ENCODE measurements at regions not wholly inside any gene's neighbourhood (a gene's known extent, or its start where the extent isn't known, plus 50 kb on each side); places are given as distances from the start of the nearest gene placed in this dataset.

- Histone ChIP-seq H3K4me3 (ENCODE audit: insufficient read depth, low read depth, low read length, poor library complexity, severe bottlenecking) (no peak overlapping the region), H3K27me3 (replicated peaks; ENCODE audit: control insufficient read depth, insufficient read depth, low read length, poor library complexity, severe bottlenecking) (no peaks in the 10 kb centered on the region), H3K27ac (ENCODE audit: insufficient read depth, low read length, poor library complexity, severe bottlenecking) (no peak overlapping the region), H3K36me3 (ENCODE audit: control insufficient read depth, insufficient read depth, low read length) (no peaks in the 10 kb centered on the region), H3K4me1 (ENCODE audit: control insufficient read depth, insufficient read depth, low read length, poor library complexity, severe bottlenecking) (no peaks in the 10 kb centered on the region), H3K9me3 (ENCODE audit: control insufficient read depth, low read length) (no peaks in the 10 kb centered on the region)
- no peak for DNase-seq
Measured at GRCh38 chr5:61771062-61771461, 439.0 kb downstream of the ZSWIM6 start.

DNA sequence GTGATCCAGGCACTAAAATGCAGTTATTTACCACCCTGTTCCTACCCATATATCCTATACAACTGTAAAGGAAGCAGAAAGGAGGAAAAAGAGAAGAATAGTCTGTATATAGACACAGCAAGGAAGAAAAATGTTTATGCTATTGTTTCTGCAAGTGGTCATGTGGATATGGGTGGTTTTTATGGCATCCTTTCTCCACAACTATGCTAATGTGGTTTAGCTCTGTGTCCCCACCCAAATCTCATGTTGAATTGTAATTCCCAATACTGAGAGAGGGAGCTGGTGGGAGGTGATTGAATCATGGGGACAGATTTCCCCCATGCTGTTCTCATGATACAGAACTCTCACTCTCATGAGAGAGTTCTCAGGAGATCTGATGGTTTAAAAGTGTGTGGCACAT is 439.8 kb downstream of the ZSWIM6 start:
- no peaks in the 10 kb centered on the region for H3K4me1 ChIP-seq (ENCODE audit: control insufficient read depth, insufficient read depth, low read length, poor library complexity, severe bottlenecking)
- no peaks in the 10 kb centered on the region for H3K27me3 ChIP-seq (replicated peaks; ENCODE audit: control insufficient read depth, insufficient read depth, low read length, poor library complexity, severe bottlenecking)
- no peak overlapping the region for H3K4me3 ChIP-seq (ENCODE audit: insufficient read depth, low read depth, low read length, poor library complexity, severe bottlenecking)
- no peak overlapping the region for H3K27ac ChIP-seq (ENCODE audit: insufficient read depth, low read length, poor library complexity, severe bottlenecking)
- no peak for DNase-seq
- no peaks in the 10 kb centered on the region for H3K36me3 ChIP-seq (ENCODE audit: control insufficient read depth, insufficient read depth, low read length)
- no peaks in the 10 kb centered on the region for H3K9me3 ChIP-seq (ENCODE audit: control insufficient read depth, low read length)

- H3K9me3 ChIP-seq (ENCODE audit: control insufficient read depth, low read length) = no peaks in the 10 kb centered on the region
- DNase-seq = no peak
- no peaks in the 10 kb centered on the region for H3K27me3 ChIP-seq (replicated peaks; ENCODE audit: control insufficient read depth, insufficient read depth, low read length, poor library complexity, severe bottlenecking)
Measured at GRCh38 chr5:61775901-61776300, 443.8 kb downstream of the ZSWIM6 start.

DNA sequence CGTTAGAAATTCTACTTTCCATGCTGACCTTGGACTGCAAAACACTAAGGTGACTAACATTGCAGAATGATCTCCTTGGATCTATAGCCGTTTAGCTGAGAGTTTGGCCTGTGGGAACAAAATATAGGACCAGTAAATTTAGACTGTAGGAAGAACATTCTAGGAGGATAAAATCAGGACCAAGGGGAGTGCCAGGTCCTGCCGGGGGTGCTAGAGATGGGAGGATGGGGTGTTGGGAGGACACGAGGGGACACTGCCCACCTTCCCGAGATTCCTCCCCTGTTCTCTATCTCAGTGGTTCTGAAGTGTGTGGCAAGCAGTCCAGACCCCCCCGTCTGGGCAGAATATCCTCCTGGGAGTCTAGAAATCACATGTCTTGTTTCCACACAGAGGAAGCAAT is 445.2 kb downstream of the ZSWIM6 start:
- Histone ChIP-seq H3K4me3 (ENCODE audit: insufficient read depth, low read depth, low read length, poor library complexity, severe bottlenecking) (no peak overlapping the region), H3K36me3 (ENCODE audit: control insufficient read depth, insufficient read depth, low read length) (no peaks in the 10 kb centered on the region), H3K27ac (ENCODE audit: insufficient read depth, low read length, poor library complexity, severe bottlenecking) (no peak overlapping the region), H3K4me1 (ENCODE audit: control insufficient read depth, insufficient read depth, low read length, poor library complexity, severe bottlenecking) (no peaks in the 10 kb centered on the region), H3K27me3 (replicated peaks; ENCODE audit: control insufficient read depth, insufficient read depth, low read length, poor library complexity, severe bottlenecking) (no peaks in the 10 kb centered on the region), H3K9me3 (ENCODE audit: control insufficient read depth, low read length) (no peaks in the 10 kb centered on the region)
- no peak for DNase-seq

More at GRCh38 chr5:61775901-61776300, 443.8 kb downstream of the ZSWIM6 start:
- no peaks in the 10 kb centered on the region for H3K36me3 ChIP-seq (ENCODE audit: control insufficient read depth, insufficient read depth, low read length)
- no peaks in the 10 kb centered on the region for H3K4me1 ChIP-seq (ENCODE audit: control insufficient read depth, insufficient read depth, low read length, poor library complexity, severe bottlenecking)
- H3K27ac ChIP-seq (ENCODE audit: insufficient read depth, low read length, poor library complexity, severe bottlenecking) = no peak overlapping the region
- H3K4me3 ChIP-seq (ENCODE audit: insufficient read depth, low read depth, low read length, poor library complexity, severe bottlenecking) = no peak overlapping the region

- no peak for DNase-seq
- no peaks in the 10 kb centered on the region for H3K27me3 ChIP-seq (replicated peaks; ENCODE audit: control insufficient read depth, insufficient read depth, low read length, poor library complexity, severe bottlenecking)
Measured at GRCh38 chr5:61779743-61780142, 447.7 kb downstream of the ZSWIM6 start.

GRCh38 chr5:61783481-61783880 is 451.4 kb downstream of the ZSWIM6 start:
- Histone ChIP-seq H3K27ac (ENCODE audit: insufficient read depth, low read length, poor library complexity, severe bottlenecking) (no peak overlapping the region), H3K9me3 (ENCODE audit: control insufficient read depth, low read length) (no peaks in the 10 kb centered on the region), H3K36me3 (ENCODE audit: control insufficient read depth, insufficient read depth, low read length) (no peaks in the 10 kb centered on the region), H3K4me3 (ENCODE audit: insufficient read depth, low read depth, low read length, poor library complexity, severe bottlenecking) (no peak overlapping the region), H3K27me3 (replicated peaks; ENCODE audit: control insufficient read depth, insufficient read depth, low read length, poor library complexity, severe bottlenecking) (no peaks in the 10 kb centered on the region), H3K4me1 (ENCODE audit: control insufficient read depth, insufficient read depth, low read length, poor library complexity, severe bottlenecking) (no peaks in the 10 kb centered on the region)
- no peak for DNase-seq

More at GRCh38 chr5:61779743-61780142, 447.7 kb downstream of the ZSWIM6 start:
- Histone ChIP-seq H3K36me3 (ENCODE audit: control insufficient read depth, insufficient read depth, low read length) (no peaks in the 10 kb centered on the region), H3K9me3 (ENCODE audit: control insufficient read depth, low read length) (no peaks in the 10 kb centered on the region), H3K4me1 (ENCODE audit: control insufficient read depth, insufficient read depth, low read length, poor library complexity, severe bottlenecking) (no peaks in the 10 kb centered on the region), H3K27ac (ENCODE audit: insufficient read depth, low read length, poor library complexity, severe bottlenecking) (no peak overlapping the region), H3K4me3 (ENCODE audit: insufficient read depth, low read depth, low read length, poor library complexity, severe bottlenecking) (no peak overlapping the region)

GRCh38 chr5:61784341-61784740 is 452.3 kb downstream of the ZSWIM6 start:
- no peak for DNase-seq
- H3K27ac ChIP-seq (ENCODE audit: insufficient read depth, low read length, poor library complexity, severe bottlenecking) = no peak overlapping the region
- no peaks in the 10 kb centered on the region for H3K9me3 ChIP-seq (ENCODE audit: control insufficient read depth, low read length)
- no peaks in the 10 kb centered on the region for H3K36me3 ChIP-seq (ENCODE audit: control insufficient read depth, insufficient read depth, low read length)
- H3K27me3 ChIP-seq (replicated peaks; ENCODE audit: control insufficient read depth, insufficient read depth, low read length, poor library complexity, severe bottlenecking) = no peaks in the 10 kb centered on the region
- no peaks in the 10 kb centered on the region for H3K4me1 ChIP-seq (ENCODE audit: control insufficient read depth, insufficient read depth, low read length, poor library complexity, severe bottlenecking)
- no peak overlapping the region for H3K4me3 ChIP-seq (ENCODE audit: insufficient read depth, low read depth, low read length, poor library complexity, severe bottlenecking)

GRCh38 chr5:61788548-61788947 is 456.5 kb downstream of the ZSWIM6 start:
- Histone ChIP-seq H3K4me3 (ENCODE audit: insufficient read depth, low read depth, low read length, poor library complexity, severe bottlenecking) (no peak overlapping the region), H3K27me3 (replicated peaks; ENCODE audit: control insufficient read depth, insufficient read depth, low read length, poor library complexity, severe bottlenecking) (no peaks in the 10 kb centered on the region), H3K27ac (ENCODE audit: insufficient read depth, low read length, poor library complexity, severe bottlenecking) (no peak overlapping the region), H3K36me3 (ENCODE audit: control insufficient read depth, insufficient read depth, low read length) (no peaks in the 10 kb centered on the region), H3K9me3 (ENCODE audit: control insufficient read depth, low read length) (no peaks in the 10 kb centered on the region), H3K4me1 (ENCODE audit: control insufficient read depth, insufficient read depth, low read length, poor library complexity, severe bottlenecking) (no peaks in the 10 kb centered on the region)
- no peak for DNase-seq

DNA sequence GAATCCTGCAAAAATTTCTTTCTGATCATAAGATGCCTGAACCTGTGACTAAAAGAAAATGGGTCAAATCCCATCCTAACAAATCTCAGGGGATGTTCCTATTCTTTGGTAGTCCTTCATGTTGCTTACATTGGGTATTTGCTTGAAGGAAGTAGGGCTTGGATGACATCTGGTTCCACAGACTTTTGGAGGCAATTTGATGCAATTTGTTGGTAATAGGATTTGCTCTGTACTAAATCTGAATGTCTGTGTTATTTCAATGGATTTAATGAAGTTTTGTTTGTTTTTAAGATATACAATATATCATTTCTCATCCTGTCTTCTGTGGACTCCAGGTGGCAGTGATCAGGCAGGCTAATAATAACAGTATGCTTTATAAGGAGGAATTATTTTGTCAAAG is 457.9 kb downstream of the ZSWIM6 start:
- H3K27me3 ChIP-seq (replicated peaks; ENCODE audit: control insufficient read depth, insufficient read depth, low read length, poor library complexity, severe bottlenecking) = no peaks in the 10 kb centered on the region
- H3K36me3 ChIP-seq (ENCODE audit: control insufficient read depth, insufficient read depth, low read length) = no peaks in the 10 kb centered on the region
- H3K4me3 ChIP-seq (ENCODE audit: insufficient read depth, low read depth, low read length, poor library complexity, severe bottlenecking) = no peak overlapping the region
- no peak for DNase-seq
- H3K4me1 ChIP-seq (ENCODE audit: control insufficient read depth, insufficient read depth, low read length, poor library complexity, severe bottlenecking) = no peaks in the 10 kb centered on the region
- H3K27ac ChIP-seq (ENCODE audit: insufficient read depth, low read length, poor library complexity, severe bottlenecking) = no peak overlapping the region
- H3K9me3 ChIP-seq (ENCODE audit: control insufficient read depth, low read length) = no peaks in the 10 kb centered on the region

- no peaks in the 10 kb centered on the region for H3K9me3 ChIP-seq (ENCODE audit: control insufficient read depth, low read length)
- no peak overlapping the region for H3K4me3 ChIP-seq (ENCODE audit: insufficient read depth, low read depth, low read length, poor library complexity, severe bottlenecking)
- H3K4me1 ChIP-seq (ENCODE audit: control insufficient read depth, insufficient read depth, low read length, poor library complexity, severe bottlenecking) = no peaks in the 10 kb centered on the region
- H3K27me3 ChIP-seq (replicated peaks; ENCODE audit: control insufficient read depth, insufficient read depth, low read length, poor library complexity, severe bottlenecking) = no peaks in the 10 kb centered on the region
- no peak for DNase-seq
- H3K36me3 ChIP-seq (ENCODE audit: control insufficient read depth, insufficient read depth, low read length) = no peaks in the 10 kb centered on the region
- no peak overlapping the region for H3K27ac ChIP-seq (ENCODE audit: insufficient read depth, low read length, poor library complexity, severe bottlenecking)
Measured at GRCh38 chr5:61790678-61791077, 458.6 kb downstream of the ZSWIM6 start.

DNA sequence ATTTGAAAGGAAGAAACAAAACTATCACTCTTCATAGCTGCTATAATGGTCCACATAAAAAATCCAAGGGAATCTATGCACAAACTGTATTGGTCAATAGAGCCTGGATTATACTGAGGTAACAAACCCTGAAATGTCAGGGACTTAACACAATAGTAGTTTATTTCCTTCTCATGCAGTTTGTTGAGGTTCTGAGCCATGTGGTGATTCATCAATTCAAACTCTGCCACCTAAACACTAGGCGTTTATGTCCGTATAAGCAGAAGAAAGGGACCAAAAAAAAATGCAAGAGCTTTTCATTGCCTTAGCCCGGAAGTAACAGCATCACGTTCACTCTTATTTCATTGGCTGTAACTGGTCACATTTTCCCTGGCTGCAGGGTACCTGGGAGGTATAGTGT is 464.7 kb downstream of the ZSWIM6 start:
- no peaks in the 10 kb centered on the region for H3K27me3 ChIP-seq (replicated peaks; ENCODE audit: control insufficient read depth, insufficient read depth, low read length, poor library complexity, severe bottlenecking)
- no peak overlapping the region for H3K27ac ChIP-seq (ENCODE audit: insufficient read depth, low read length, poor library complexity, severe bottlenecking)
- no peak for DNase-seq
- no peaks in the 10 kb centered on the region for H3K36me3 ChIP-seq (ENCODE audit: control insufficient read depth, insufficient read depth, low read length)
- no peak overlapping the region for H3K4me3 ChIP-seq (ENCODE audit: insufficient read depth, low read depth, low read length, poor library complexity, severe bottlenecking)
- no peaks in the 10 kb centered on the region for H3K9me3 ChIP-seq (ENCODE audit: control insufficient read depth, low read length)
- no peaks in the 10 kb centered on the region for H3K4me1 ChIP-seq (ENCODE audit: control insufficient read depth, insufficient read depth, low read length, poor library complexity, severe bottlenecking)

Measured in effector memory CD4-positive, alpha-beta T cell (primary cell).